ENCODE measurements at regions not wholly inside any gene's neighbourhood (a gene's known extent, or its start where the extent isn't known, plus 50 kb on each side); places are given as distances from the start of the nearest gene placed in this dataset.

DNA sequence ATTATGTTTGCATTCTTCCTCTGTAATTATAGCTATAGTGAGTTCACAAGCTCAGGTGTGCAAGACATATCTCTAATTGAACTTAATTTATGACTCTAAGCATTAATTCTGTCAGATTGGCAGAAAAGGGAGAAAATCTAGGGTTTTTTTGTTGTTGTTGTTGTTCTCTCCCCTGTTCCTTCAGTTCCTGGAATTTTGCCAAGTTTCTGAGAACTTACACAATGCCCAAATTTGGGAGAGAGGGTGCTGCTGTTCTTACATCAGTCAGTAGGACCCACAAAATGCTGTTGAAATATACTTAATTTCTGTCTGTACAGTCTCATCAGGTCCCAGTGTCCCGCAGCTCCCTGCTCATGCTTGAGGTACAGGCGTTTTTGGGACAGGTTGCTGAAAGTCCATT lies 221.8 kb upstream of the RBMS1 start:
- no peak for ATAC-seq
- no peak for TF ChIP-seq RARB (CRISPR knock-in tag; IDR thresholded peaks at IDR 0.05)
- TF ChIP-seq ISL1 (CRISPR knock-in tag; IDR thresholded peaks at IDR 0.05): no peak
- TF ChIP-seq CSDC2 (CRISPR knock-in tag; IDR thresholded peaks at IDR 0.05): no peak
- no peak for TF ChIP-seq ZC3H10 (CRISPR knock-in tag; IDR thresholded peaks at IDR 0.05)
- TF ChIP-seq ESRRG (CRISPR knock-in tag; IDR thresholded peaks at IDR 0.05): no peak
- TF ChIP-seq SNAI2 (CRISPR knock-in tag; IDR thresholded peaks at IDR 0.05): no peak
- TF ChIP-seq OSR1 (CRISPR knock-in tag; IDR thresholded peaks at IDR 0.05): no peak
- no peak for TF ChIP-seq ZNF70 (CRISPR knock-in tag; IDR thresholded peaks at IDR 0.05)
- no peak for TF ChIP-seq GLIS3 (CRISPR knock-in tag; IDR thresholded peaks at IDR 0.05)
- no peak for TF ChIP-seq ZNF8 (CRISPR knock-in tag; IDR thresholded peaks at IDR 0.05)
- TF ChIP-seq BACH2 (CRISPR knock-in tag; IDR thresholded peaks at IDR 0.05; ENCODE audit: borderline replicate concordance): no peak
- TF ChIP-seq ZFP3 (CRISPR knock-in tag; IDR thresholded peaks at IDR 0.05): no peak
- TF ChIP-seq, protein P1, sequence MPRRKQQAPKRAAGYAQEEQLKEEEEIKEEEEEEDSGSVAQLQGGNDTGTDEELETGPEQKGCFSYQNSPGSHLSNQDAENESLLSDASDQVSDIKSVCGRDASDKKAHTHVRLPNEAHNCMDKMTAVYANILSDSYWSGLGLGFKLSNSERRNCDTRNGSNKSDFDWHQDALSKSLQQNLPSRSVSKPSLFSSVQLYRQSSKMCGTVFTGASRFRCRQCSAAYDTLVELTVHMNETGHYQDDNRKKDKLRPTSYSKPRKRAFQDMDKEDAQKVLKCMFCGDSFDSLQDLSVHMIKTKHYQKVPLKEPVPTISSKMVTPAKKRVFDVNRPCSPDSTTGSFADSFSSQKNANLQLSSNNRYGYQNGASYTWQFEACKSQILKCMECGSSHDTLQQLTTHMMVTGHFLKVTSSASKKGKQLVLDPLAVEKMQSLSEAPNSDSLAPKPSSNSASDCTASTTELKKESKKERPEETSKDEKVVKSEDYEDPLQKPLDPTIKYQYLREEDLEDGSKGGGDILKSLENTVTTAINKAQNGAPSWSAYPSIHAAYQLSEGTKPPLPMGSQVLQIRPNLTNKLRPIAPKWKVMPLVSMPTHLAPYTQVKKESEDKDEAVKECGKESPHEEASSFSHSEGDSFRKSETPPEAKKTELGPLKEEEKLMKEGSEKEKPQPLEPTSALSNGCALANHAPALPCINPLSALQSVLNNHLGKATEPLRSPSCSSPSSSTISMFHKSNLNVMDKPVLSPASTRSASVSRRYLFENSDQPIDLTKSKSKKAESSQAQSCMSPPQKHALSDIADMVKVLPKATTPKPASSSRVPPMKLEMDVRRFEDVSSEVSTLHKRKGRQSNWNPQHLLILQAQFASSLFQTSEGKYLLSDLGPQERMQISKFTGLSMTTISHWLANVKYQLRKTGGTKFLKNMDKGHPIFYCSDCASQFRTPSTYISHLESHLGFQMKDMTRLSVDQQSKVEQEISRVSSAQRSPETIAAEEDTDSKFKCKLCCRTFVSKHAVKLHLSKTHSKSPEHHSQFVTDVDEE (CRISPR knock-in tag; IDR thresholded peaks at IDR 0.05): no peak
- TF ChIP-seq, protein P2, sequence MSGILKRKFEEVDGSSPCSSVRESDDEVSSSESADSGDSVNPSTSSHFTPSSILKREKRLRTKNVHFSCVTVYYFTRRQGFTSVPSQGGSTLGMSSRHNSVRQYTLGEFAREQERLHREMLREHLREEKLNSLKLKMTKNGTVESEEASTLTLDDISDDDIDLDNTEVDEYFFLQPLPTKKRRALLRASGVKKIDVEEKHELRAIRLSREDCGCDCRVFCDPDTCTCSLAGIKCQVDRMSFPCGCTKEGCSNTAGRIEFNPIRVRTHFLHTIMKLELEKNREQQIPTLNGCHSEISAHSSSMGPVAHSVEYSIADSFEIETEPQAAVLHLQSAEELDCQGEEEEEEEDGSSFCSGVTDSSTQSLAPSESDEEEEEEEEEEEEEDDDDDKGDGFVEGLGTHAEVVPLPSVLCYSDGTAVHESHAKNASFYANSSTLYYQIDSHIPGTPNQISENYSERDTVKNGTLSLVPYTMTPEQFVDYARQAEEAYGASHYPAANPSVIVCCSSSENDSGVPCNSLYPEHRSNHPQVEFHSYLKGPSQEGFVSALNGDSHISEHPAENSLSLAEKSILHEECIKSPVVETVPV (CRISPR knock-in tag; IDR thresholded peaks at IDR 0.05): no peak

DNA sequence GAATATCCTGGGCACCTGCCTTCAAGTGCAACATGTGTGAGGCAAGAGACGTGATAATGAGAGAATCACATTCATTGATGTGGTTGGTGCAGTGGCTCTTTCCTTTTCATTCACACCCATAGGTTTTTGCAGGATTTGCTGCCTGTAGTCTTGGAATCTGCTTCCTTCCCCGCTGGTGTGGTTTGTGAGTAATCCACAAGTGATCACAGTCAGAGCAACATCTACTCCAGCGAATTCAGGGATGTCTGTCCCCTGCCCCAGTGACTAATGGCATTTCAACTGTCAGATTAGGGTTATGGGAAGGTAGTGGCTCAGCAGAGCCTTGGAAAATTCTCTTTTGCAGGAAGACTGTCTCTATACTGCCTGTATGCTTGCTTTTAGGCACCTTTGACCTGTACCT lies 225.5 kb upstream of the RBMS1 start:
- peak; percentile 73 for ATAC-seq
- TF ChIP-seq ZFP30 (CRISPR knock-in tag; IDR thresholded peaks at IDR 0.05) (no peak), CSDC2 (CRISPR knock-in tag; IDR thresholded peaks at IDR 0.05) (no peak)
- TF ChIP-seq, protein P3, sequence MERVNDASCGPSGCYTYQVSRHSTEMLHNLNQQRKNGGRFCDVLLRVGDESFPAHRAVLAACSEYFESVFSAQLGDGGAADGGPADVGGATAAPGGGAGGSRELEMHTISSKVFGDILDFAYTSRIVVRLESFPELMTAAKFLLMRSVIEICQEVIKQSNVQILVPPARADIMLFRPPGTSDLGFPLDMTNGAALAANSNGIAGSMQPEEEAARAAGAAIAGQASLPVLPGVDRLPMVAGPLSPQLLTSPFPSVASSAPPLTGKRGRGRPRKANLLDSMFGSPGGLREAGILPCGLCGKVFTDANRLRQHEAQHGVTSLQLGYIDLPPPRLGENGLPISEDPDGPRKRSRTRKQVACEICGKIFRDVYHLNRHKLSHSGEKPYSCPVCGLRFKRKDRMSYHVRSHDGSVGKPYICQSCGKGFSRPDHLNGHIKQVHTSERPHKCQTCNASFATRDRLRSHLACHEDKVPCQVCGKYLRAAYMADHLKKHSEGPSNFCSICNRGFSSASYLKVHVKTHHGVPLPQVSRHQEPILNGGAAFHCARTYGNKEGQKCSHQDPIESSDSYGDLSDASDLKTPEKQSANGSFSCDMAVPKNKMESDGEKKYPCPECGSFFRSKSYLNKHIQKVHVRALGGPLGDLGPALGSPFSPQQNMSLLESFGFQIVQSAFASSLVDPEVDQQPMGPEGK (CRISPR knock-in tag; IDR thresholded peaks at IDR 0.05; ENCODE audit: borderline replicate concordance): no peak

DNA sequence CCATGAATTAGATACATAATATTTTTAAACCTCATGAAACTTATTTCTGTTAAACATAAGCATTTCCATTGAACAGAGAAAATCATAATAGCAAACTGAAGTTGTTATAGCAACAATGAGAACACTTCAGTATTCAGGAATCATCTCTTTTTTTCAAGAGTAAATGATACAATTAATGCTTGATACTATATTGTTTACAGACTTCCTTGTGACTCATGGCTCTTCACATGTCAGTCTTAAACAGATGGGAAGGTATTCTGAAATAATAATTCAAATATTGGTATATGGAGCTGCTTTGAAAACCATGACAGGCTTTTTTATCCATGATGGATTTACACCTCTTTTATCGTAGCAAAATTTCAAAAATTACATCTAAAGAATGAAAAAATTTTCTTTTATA lies 226.5 kb upstream of the RBMS1 start:
- TF ChIP-seq ZFP30 (CRISPR knock-in tag; IDR thresholded peaks at IDR 0.05): no peak
- no peak for TF ChIP-seq RARB (CRISPR knock-in tag; IDR thresholded peaks at IDR 0.05)
- no peak for TF ChIP-seq OSR1 (CRISPR knock-in tag; IDR thresholded peaks at IDR 0.05)
- TF ChIP-seq ZNF70 (CRISPR knock-in tag; IDR thresholded peaks at IDR 0.05): no peak
- no peak for TF ChIP-seq ARNTL (CRISPR knock-in tag; IDR thresholded peaks at IDR 0.05; ENCODE audit: borderline replicate concordance, low read depth)
- TF ChIP-seq, protein P3 (CRISPR knock-in tag; IDR thresholded peaks at IDR 0.05; ENCODE audit: borderline replicate concordance): no peak
- no peak for TF ChIP-seq PPARA (CRISPR knock-in tag; IDR thresholded peaks at IDR 0.05; ENCODE audit: borderline replicate concordance)
- TF ChIP-seq ZNF8 (CRISPR knock-in tag; IDR thresholded peaks at IDR 0.05): no peak
- TF ChIP-seq TOX (CRISPR knock-in tag; IDR thresholded peaks at IDR 0.05; ENCODE audit: borderline replicate concordance): no peak
- TF ChIP-seq BACH2 (CRISPR knock-in tag; IDR thresholded peaks at IDR 0.05; ENCODE audit: borderline replicate concordance): no peak
- no peak for TF ChIP-seq TCF4 (CRISPR knock-in tag; IDR thresholded peaks at IDR 0.05; ENCODE audit: borderline replicate concordance)
- no peak for TF ChIP-seq CSDC2 (CRISPR knock-in tag; IDR thresholded peaks at IDR 0.05)
- no peak for TF ChIP-seq ISL1 (CRISPR knock-in tag; IDR thresholded peaks at IDR 0.05)
- TF ChIP-seq, protein P4, sequence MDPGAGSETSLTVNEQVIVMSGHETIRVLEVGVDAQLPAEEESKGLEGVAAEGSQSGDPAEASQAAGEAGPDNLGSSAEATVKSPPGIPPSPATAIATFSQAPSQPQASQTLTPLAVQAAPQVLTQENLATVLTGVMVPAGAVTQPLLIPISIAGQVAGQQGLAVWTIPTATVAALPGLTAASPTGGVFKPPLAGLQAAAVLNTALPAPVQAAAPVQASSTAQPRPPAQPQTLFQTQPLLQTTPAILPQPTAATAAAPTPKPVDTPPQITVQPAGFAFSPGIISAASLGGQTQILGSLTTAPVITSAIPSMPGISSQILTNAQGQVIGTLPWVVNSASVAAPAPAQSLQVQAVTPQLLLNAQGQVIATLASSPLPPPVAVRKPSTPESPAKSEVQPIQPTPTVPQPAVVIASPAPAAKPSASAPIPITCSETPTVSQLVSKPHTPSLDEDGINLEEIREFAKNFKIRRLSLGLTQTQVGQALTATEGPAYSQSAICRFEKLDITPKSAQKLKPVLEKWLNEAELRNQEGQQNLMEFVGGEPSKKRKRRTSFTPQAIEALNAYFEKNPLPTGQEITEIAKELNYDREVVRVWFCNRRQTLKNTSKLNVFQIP (CRISPR knock-in tag; IDR thresholded peaks at IDR 0.05; ENCODE audit: borderline replicate concordance, low read depth): no peak
- TF ChIP-seq, protein P5, sequence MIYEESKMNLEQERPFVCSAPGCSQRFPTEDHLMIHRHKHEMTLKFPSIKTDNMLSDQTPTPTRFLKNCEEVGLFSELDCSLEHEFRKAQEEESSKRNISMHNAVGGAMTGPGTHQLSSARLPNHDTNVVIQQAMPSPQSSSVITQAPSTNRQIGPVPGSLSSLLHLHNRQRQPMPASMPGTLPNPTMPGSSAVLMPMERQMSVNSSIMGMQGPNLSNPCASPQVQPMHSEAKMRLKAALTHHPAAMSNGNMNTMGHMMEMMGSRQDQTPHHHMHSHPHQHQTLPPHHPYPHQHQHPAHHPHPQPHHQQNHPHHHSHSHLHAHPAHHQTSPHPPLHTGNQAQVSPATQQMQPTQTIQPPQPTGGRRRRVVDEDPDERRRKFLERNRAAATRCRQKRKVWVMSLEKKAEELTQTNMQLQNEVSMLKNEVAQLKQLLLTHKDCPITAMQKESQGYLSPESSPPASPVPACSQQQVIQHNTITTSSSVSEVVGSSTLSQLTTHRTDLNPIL (CRISPR knock-in tag; IDR thresholded peaks at IDR 0.05; ENCODE audit: low read depth): no peak
- TF ChIP-seq ZNF565 (CRISPR knock-in tag; conservative IDR thresholded peaks at IDR 0.05; ENCODE audit: low read depth): no peak
- TF ChIP-seq GLIS3 (CRISPR knock-in tag; IDR thresholded peaks at IDR 0.05): no peak
- no peak for TF ChIP-seq ZC3H10 (CRISPR knock-in tag; IDR thresholded peaks at IDR 0.05)
- ATAC-seq: peak; percentile 62; the same call in 2 of the 3 replicates

Data from SK-N-SH treated with all-trans-retinoic acid at 6 μM for 48 hours (cell line).